Immature natural killer cell (primary cell): ENCODE measurements at regions not wholly inside any gene's neighbourhood (a gene's known extent, or its start where the extent isn't known, plus 50 kb on each side); places are given as distances from the start of the nearest gene placed in this dataset.

Experiments
- DNase-seq, 3 donors: peaks; one replicate each; pipeline ENCODE4 v3.0.0; 2022; ENCODE audit warnings: mixed read lengths in 1 of 3
- H3K27ac Mint-ChIP-seq, 6 donors: one replicate each; pipeline ENCODE4 v1.8.0; 2020; ENCODE audit warnings: mixed read lengths in 6 of 6, mild to moderate bottlenecking in 5 of 6, inconsistent platforms in 4 of 6, moderate library complexity in 3 of 6
- H3K27me3 Mint-ChIP-seq, 3 donors: one replicate each; pipeline ENCODE4 v1.8.0; 2020 to 2021; ENCODE audit warnings: low read depth in 3 of 3, mild to moderate bottlenecking in 3 of 3, mixed read lengths in 3 of 3, moderate library complexity in 3 of 3, inconsistent platforms in 1 of 3
- H3K36me3 Mint-ChIP-seq, 3 donors: one replicate each; pipeline ENCODE4 v1.8.0; 2020; ENCODE audit warnings: mixed read lengths in 3 of 3, inconsistent platforms in 2 of 3, mild to moderate bottlenecking in 2 of 3
- H3K4me1 Mint-ChIP-seq, 2 donors: one replicate each; pipeline ENCODE4 v1.8.0; 2020; ENCODE audit warnings: inconsistent platforms in 2 of 2, mild to moderate bottlenecking in 2 of 2, mixed read lengths in 2 of 2, moderate library complexity in 1 of 2
- H3K4me3 Mint-ChIP-seq, 5 donors: one replicate each; pipeline ENCODE4 v1.8.0; 2020; ENCODE audit warnings: mild to moderate bottlenecking in 5 of 5, mixed read lengths in 5 of 5, inconsistent platforms in 3 of 5, moderate library complexity in 3 of 5
- H3K9me3 Mint-ChIP-seq, 6 donors: one replicate each; pipeline ENCODE4 v1.8.0; 2020; ENCODE audit warnings: mild to moderate bottlenecking in 6 of 6, mixed read lengths in 6 of 6, inconsistent platforms in 4 of 6, moderate library complexity in 3 of 6

DNA sequence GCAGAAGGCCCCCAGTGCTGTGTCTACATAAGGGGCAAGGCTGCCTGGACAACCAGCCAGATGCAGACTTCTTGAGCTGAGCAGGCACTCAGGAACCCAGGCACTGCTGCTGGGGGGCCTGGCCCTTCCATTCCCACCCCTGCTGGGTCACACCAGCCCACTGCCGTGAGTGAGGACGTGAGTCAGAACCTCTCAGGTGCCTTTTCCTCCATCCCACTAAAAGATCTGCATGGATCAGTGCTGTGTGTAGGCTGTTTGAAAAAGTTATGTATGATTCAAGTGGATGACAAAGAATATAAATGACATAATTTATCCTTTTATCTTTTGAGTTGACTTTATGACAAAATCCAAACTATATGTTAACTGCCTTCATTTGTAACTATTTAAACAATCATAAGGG, 499.3 kb downstream of the INHBA start:
- Mint-ChIP-seq H3K27ac (no peak overlapping the region), H3K36me3 (no peaks in the 10 kb centered on the region), H3K9me3 (peaks cover 2 to 19% (median 7%) of the 10 kb centered on the region in 6 donors), H3K27me3 (no peaks in the 10 kb centered on the region), H3K4me1 (no peaks in the 10 kb centered on the region), H3K4me3 (no peak overlapping the region)
- DNase-seq = no peak

DNA sequence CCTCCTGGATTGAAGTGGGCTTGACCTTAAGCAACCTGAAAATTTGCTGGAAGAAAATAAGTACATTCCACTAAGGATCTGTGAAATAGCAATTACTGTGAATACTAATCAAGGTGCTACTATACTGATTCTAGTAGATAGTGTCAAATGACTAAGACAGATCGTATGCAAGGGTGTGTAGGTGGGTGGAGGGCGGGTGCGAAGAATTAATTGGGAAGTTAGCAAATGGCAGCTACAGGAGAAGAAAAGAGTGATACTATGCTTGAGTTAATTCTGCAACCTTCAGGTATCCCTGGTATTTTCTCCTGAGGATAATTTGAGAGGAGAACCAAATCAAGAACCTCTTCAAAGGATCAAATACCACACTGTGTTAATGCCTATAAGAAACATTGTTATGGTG, 501.9 kb downstream of the INHBA start:
- no peaks in the 10 kb centered on the region for H3K4me1 Mint-ChIP-seq
- H3K27me3 Mint-ChIP-seq = no peaks in the 10 kb centered on the region

DNA sequence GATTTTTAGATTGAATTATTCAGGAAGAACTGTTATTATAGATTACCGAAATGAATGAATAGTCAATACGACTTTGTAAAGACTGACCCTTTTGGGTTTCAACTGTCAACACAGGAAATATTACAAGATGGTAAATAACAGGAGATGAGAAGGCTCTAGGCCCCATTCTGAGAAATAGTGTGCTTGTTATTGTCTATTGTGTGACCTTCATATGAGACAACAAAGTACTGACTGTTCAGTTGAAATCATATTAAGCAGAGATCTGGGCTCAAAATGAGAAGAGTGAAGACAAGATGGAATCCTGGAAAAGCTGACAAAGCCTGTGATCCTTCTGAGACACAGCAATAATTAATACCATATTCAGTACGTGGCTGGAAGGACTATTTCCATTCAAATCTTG, 503.8 kb downstream of the INHBA start:
- H3K36me3 Mint-ChIP-seq = no peaks in the 10 kb centered on the region
- peaks cover 0 to 16% (median 7%) of the 10 kb centered on the region in 6 donors for H3K9me3 Mint-ChIP-seq
- H3K27me3 Mint-ChIP-seq = no peaks in the 10 kb centered on the region
- H3K4me3 Mint-ChIP-seq = no peak overlapping the region
- DNase-seq = no peak
- no peaks in the 10 kb centered on the region for H3K4me1 Mint-ChIP-seq
- H3K27ac Mint-ChIP-seq = no peak overlapping the region

More for the DNA sequence above, 501.9 kb downstream of the INHBA start:
- peaks cover 2 to 14% (median 6%) of the 10 kb centered on the region in 6 donors for H3K9me3 Mint-ChIP-seq
- H3K36me3 Mint-ChIP-seq = no peaks in the 10 kb centered on the region
- no peak for DNase-seq
- H3K27ac Mint-ChIP-seq = no peak overlapping the region
- no peak overlapping the region for H3K4me3 Mint-ChIP-seq

DNA sequence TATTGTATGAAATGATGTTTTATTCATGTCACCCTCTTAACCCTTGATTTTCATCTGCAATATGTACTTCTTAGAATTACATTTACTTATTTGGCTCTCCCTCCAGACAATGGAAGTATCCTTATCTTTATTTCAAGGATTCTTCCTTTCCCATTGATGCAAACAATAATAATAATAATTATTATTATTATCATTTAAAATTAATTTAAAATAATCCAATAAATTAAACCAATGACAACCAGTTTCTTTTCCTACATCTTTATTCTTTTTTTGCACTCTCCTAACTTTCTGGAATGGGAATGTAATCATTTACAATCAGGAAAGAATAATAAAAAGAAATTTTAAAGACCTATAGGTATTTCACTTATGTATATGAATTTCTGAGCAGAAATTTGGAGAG, 504.4 kb downstream of the INHBA start:
- H3K9me3 Mint-ChIP-seq = peaks cover 0 to 12% (median 7%) of the 10 kb centered on the region in 6 donors
- H3K27ac Mint-ChIP-seq = no peak overlapping the region
- H3K4me1 Mint-ChIP-seq = no peaks in the 10 kb centered on the region
- no peak for DNase-seq
- H3K27me3 Mint-ChIP-seq = no peaks in the 10 kb centered on the region
- no peaks in the 10 kb centered on the region for H3K36me3 Mint-ChIP-seq
- H3K4me3 Mint-ChIP-seq = no peak overlapping the region

DNA sequence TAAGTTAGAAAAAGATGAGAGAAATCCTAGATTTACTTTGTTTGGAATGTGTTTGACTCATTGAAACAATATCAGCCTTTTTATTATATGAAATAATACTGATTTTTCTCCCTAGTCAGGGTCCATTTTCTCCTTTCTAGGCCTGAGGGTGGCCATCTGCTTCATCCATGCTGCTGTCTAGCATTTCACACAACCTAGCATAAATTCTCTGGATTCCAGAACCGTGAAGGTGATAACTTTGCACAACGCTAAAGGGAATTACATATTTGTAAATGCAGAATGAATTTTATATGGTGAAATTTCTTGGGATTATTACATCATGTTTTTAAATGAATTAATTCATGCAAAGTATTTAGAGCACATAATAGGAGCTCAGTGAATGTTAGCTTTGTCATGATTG, 505.1 kb downstream of the INHBA start:
- no peaks in the 10 kb centered on the region for H3K36me3 Mint-ChIP-seq
- H3K9me3 Mint-ChIP-seq = peaks cover 0 to 12% (median 5%) of the 10 kb centered on the region in 6 donors
- H3K4me3 Mint-ChIP-seq = no peak overlapping the region
- DNase-seq = no peak
- no peaks in the 10 kb centered on the region for H3K27me3 Mint-ChIP-seq
- H3K27ac Mint-ChIP-seq = no peak overlapping the region
- no peaks in the 10 kb centered on the region for H3K4me1 Mint-ChIP-seq

DNA sequence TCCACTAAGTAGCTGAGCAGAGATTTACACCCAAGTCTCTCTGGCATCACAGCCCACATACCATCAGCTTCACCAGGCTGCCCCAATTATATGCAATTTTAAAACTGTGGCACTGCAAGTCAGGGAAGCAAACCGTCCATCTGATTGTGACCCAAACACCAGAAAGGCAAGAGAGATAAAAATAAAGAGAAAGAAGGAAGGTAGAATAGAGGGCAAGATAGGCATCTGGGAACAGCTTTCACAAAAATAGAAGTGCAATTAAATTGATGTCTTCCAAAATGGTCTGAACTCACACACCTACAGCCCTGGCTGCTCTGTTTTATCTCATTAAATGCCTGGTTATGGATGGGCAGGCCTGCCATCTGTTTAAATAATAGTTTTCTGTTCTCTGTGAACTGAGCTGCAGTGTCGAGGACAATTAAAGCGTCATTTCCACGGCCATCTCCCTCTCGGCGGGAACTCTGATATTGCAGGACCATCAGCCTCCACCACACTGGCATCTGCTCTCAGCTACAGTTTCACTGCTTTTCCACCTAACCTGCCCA, 509.1 kb downstream of the INHBA start:
- Mint-ChIP-seq H3K36me3 (no peaks in the 10 kb centered on the region), H3K4me3 (no peak overlapping the region)

DNA sequence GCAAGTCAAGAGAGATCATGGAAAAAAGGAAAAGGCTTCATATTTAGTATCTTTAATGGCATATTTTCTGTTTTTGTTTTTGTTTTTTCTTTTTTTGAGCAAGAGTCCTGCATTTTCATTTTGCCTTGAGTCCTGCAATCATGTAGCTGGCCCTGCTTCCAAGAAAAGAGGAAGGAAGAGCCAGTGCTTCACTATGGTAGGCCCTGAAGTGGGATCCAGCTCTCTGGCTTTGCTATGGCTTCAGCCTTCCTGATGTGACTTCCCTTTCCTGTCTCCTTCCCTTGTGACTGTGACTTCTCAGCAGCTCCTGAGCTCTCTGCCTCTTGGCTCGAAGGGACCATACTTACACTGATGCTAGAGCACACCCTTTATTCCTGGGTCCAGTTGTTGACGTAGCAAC, 512.3 kb downstream of the INHBA start:
- H3K36me3 Mint-ChIP-seq = no peaks in the 10 kb centered on the region
- DNase-seq = no peak
- peaks cover 0 to 2% (median 0%) of the 10 kb centered on the region in 3 donors for H3K27me3 Mint-ChIP-seq
- peaks cover 3 to 20% (median 8%) of the 10 kb centered on the region in 6 donors for H3K9me3 Mint-ChIP-seq
- H3K27ac Mint-ChIP-seq = no peak overlapping the region
- no peaks in the 10 kb centered on the region for H3K4me1 Mint-ChIP-seq
- no peak overlapping the region for H3K4me3 Mint-ChIP-seq

More for the DNA sequence above, 509.1 kb downstream of the INHBA start:
- H3K27me3 Mint-ChIP-seq = no peaks in the 10 kb centered on the region
- H3K4me1 Mint-ChIP-seq = no peaks in the 10 kb centered on the region
- no peak for DNase-seq
- H3K27ac Mint-ChIP-seq = no peak overlapping the region
- peaks cover 0 to 12% (median 2%) of the 10 kb centered on the region in 6 donors for H3K9me3 Mint-ChIP-seq

DNA sequence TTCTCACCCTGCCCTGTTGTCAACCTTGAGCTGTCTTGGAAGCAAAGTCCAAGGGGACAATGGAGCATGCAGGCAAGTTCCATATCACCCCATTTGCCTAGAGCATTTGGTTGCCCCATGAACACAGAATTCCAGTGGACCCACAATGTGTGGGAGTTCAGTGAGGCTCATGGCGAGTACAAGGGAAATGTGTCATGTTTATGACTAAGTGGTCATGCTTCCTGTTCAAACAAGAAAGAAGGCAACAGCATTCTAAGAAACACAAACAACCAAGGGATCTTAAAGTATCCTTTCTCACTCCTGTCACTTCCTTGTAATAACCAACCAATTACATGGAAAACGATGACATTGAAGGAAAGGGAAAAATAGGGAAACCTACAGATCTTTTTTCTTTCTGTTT, 513.0 kb downstream of the INHBA start:
- DNase-seq = no peak
- Mint-ChIP-seq H3K27ac (no peak overlapping the region), H3K4me1 (no peaks in the 10 kb centered on the region), H3K9me3 (peaks cover 6 to 20% (median 8%) of the 10 kb centered on the region in 6 donors), H3K27me3 (peaks cover 0 to 2% (median 0%) of the 10 kb centered on the region in 3 donors), H3K4me3 (no peak overlapping the region), H3K36me3 (no peaks in the 10 kb centered on the region)

DNA sequence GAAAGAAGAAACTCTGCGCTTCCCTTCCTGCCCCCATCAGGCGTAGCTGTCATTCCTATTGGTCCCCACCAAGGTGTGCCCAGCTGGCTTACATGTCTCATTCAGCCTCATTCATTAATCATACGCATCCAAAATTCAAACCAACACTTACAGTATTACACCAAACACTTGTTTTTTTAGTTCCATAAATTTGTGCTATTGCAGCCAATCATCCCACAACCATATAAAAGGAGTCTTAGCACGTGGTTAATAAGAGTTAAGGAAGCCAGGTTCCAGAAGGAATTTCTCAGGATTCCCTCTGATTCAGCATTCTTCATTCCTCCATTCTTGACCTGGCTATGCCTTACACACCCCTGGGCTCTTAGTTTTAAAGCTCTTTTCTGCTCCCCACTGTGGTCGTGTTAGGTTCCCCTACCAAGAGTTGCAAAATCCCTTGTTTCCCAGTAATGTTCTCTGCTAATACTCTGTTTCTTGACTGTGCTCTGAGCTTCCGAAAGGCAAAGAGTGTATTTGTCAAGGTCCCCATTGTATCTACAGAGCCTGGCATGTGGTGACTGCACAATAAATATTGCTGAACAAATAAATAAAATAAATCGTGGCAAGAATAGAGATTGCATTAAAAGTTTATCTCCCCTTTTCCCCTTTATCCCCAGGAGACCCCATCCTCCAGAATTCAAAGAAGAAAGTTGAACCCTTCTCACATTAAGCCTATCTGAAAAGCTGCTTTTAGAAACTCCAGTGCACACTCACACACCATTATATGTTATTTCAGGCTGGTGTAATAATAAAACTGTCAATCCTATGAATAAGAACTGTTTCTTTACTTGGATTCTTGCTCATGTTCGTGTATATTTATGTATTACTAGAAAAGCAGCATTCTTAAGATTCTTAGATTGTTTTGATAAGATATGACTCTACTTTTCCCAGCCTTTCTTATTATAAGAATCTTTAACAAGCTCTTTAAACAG, 514.4 kb downstream of the INHBA start:
- H3K27ac Mint-ChIP-seq = no peak overlapping the region
- no peaks in the 10 kb centered on the region for H3K4me1 Mint-ChIP-seq

DNA sequence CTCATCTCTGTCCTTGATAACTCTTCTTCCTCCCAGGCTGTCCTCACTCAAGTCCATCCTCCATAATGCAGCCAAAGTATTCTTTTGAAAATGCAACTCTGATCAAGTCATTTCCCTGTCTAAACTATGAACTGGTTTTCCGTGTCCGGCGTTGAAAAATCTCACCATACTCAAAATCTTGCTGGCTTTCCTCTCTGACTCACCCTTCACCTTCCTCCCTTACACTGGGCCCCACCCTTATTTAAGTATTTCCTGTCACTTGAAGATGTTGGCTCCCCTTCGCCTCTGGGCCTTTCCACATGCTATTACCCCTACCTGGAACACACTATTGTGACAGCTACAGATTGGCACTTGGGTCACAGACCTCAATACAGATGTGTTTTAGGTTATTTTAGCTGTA, 515.6 kb downstream of the INHBA start:
- Mint-ChIP-seq H3K27me3 (peaks cover 0 to 2% (median 0%) of the 10 kb centered on the region in 3 donors), H3K36me3 (no peaks in the 10 kb centered on the region), H3K9me3 (peaks cover 6 to 26% (median 8%) of the 10 kb centered on the region in 6 donors), H3K4me3 (no peak overlapping the region), H3K27ac (no peak overlapping the region), H3K4me1 (no peaks in the 10 kb centered on the region)
- no peak for DNase-seq

More for the DNA sequence above, 514.4 kb downstream of the INHBA start:
- Mint-ChIP-seq H3K4me3 (no peak overlapping the region), H3K36me3 (no peaks in the 10 kb centered on the region), H3K27me3 (peaks cover 0 to 2% (median 0%) of the 10 kb centered on the region in 3 donors), H3K9me3 (peaks cover 6 to 26% (median 8%) of the 10 kb centered on the region in 6 donors)
- DNase-seq = no peak

DNA sequence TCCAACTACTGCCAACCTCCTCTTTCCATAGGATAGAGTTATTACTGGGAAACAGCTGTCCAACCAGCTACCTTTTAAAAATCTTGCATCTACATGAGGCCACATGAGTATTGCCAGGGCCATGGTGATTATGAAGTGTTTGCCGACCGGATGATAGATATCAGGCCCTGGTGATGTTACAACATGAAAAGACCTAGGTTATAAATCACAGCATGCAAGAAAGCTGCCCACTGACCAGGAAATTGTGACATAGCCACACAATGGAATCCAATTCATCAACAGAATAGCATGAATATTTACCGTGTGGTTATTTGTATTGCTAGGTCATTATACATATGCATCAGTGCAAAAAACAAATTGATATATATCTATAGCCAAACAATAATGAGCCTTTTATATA, 517.0 kb downstream of the INHBA start:
- no peak for DNase-seq
- Mint-ChIP-seq H3K36me3 (no peaks in the 10 kb centered on the region), H3K27ac (no peak overlapping the region), H3K4me3 (no peak overlapping the region), H3K27me3 (peaks cover 0 to 2% (median 2%) of the 10 kb centered on the region in 3 donors), H3K4me1 (no peaks in the 10 kb centered on the region), H3K9me3 (peaks cover 6 to 21% (median 8%) of the 10 kb centered on the region in 6 donors)

DNA sequence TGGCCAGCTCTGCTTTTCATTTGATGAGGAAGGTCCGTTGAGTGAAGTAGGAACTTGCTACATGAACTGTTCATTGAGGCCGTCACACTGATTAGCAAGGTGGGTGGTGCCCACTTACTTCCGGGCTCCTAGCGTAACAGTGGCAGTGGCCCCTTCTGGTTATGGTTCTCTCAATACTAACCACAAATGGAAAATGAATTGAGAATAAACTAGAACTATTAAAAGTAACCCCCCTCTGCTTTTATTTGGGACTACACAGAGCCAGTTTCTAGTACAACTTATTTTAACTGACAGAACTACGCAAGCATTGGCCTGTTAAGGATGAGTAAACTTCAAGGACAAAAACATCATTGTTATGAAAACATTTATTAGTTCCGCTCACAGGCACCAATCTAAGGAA, 519.1 kb downstream of the INHBA start:
- no peak for DNase-seq
- Mint-ChIP-seq H3K27me3 (peaks cover 0 to 2% (median 2%) of the 10 kb centered on the region in 3 donors), H3K4me3 (no peak overlapping the region), H3K36me3 (no peaks in the 10 kb centered on the region), H3K4me1 (no peaks in the 10 kb centered on the region), H3K27ac (no peak overlapping the region), H3K9me3 (peaks cover 6 to 27% (median 8%) of the 10 kb centered on the region in 6 donors)

DNA sequence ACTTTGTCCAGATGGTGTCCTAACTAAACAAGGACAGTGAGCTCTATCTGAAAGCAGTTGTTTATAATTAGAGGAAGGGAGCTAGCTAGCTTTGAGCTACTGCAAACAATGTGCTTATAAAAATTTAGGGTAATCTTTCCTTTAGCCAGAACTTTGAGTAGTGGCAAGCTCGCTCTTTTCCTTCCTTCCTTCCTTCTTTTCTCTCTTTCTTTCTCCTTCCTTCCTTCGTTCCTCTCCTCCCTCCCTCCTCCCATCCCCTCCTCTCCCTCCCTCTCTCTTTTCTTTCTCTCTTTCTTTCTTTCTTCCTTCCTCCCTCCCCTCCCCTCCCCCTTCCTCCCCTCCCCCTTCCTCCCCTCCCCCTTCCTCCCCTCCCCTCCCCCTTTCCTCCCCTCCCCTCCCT, 520.1 kb downstream of the INHBA start:
- H3K27me3 Mint-ChIP-seq = peaks cover 0 to 2% (median 0%) of the 10 kb centered on the region in 3 donors
- no peaks in the 10 kb centered on the region for H3K4me1 Mint-ChIP-seq
- no peaks in the 10 kb centered on the region for H3K36me3 Mint-ChIP-seq
- no peak overlapping the region for H3K27ac Mint-ChIP-seq
- no peak overlapping the region for H3K4me3 Mint-ChIP-seq
- no peak for DNase-seq
- H3K9me3 Mint-ChIP-seq = peaks cover 2 to 28% (median 6%) of the 10 kb centered on the region in 6 donors

DNA sequence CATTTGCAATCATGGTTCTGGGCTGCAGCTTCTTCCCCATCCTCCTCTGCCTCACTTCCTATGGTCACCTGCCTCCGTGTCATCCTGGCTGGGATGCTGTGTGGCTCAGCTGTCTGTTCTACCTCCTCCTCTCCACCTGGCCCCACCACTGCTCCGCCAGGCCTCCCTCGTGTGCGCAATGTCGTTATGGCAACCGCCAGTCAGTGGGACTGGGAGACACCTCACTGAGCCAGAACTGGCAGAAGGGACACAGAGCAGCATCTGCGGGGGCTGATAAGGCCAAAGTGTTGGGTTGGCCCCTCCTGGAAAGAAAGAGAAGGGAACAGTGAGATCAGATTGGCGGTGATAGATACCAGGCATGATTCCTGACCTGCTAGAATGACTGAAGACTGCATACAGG, 527.5 kb downstream of the INHBA start:
- Mint-ChIP-seq H3K9me3 (peaks cover 1 to 32% (median 7%) of the 10 kb centered on the region in 6 donors), H3K4me1 (no peaks in the 10 kb centered on the region), H3K27me3 (no peaks in the 10 kb centered on the region), H3K4me3 (no peak overlapping the region), H3K27ac (no peak overlapping the region), H3K36me3 (no peaks in the 10 kb centered on the region)
- DNase-seq = no peak
